HG03469 (cell line): ENCODE measurements at regions not wholly inside any gene's neighbourhood (a gene's known extent, or its start where the extent isn't known, plus 50 kb on each side); places are given as distances from the start of the nearest gene placed in this dataset.
"Not testable (repeated sequence)": the region's sequence is repeated elsewhere in the genome, so short reads cannot be mapped to it uniquely, and the experiment has no call there.

Experiments
- ATAC-seq: cut with Tn5 transposase; IDR thresholded peaks from one replicate; pipeline ENCODE4 v1.9.1; 2021; ENCODE audit warnings: mild to moderate bottlenecking, moderate library complexity, moderate number of reproducible peaks; ENCODE audit not compliant: unreplicated experiment

DNA sequence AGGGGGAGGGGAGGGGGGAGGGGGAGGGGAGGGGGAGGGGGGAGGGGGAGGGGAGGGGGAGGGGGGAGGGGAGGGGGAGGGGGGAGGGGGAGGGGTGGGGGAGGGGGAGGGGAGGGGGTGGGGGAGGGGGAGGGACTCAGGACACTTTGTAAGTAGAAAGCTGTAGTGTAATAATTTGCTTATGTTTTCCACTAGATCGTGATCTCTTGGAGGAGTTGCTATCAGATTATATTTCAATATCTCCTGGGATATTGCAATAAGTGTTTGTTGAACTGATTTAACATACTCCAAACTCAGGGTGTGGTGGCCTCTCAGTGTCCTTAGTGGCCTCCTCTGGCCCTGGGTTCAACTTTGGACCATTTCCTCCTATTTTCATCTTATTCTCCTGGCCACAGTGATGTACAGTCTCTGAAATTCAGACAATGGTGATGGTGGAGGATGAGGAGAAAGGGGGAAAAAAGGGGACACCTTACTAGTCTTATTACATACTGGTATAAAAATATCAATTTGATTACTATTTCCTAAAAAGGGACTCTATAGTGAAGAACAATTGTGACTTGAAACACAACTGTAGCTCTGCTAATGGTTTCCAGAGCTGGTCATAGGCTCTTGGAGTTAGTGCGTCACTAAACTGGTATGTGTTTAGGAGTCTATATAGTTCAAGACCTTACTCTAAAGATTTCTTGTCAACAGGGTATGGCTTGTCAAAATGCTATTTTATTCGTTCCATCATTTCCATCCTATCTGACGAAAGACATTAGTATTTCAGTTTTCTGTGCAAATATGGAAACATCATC is 89.6 kb downstream of the DDX1 start:
- no peak for ATAC-seq

DNA sequence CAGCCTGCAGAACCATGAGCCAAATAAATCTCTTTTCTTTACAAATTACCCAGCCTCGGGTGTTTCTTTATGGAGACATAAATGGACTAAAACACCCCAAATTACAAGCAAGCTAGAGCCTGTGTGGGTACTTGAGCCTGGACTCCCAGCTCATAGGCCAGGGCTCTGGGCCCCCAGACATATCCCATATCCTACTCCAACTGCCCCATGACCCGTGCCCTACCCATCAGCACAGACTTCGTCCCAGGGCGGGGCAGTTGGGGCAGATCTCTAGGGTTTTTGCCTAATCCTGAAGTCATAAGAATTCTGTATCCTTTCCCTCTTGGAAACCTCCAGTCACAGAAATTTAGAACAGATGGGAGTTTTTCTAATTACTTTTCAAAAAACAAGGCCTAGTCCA is 90.7 kb downstream of the DDX1 start:
- ATAC-seq = no peak

DNA sequence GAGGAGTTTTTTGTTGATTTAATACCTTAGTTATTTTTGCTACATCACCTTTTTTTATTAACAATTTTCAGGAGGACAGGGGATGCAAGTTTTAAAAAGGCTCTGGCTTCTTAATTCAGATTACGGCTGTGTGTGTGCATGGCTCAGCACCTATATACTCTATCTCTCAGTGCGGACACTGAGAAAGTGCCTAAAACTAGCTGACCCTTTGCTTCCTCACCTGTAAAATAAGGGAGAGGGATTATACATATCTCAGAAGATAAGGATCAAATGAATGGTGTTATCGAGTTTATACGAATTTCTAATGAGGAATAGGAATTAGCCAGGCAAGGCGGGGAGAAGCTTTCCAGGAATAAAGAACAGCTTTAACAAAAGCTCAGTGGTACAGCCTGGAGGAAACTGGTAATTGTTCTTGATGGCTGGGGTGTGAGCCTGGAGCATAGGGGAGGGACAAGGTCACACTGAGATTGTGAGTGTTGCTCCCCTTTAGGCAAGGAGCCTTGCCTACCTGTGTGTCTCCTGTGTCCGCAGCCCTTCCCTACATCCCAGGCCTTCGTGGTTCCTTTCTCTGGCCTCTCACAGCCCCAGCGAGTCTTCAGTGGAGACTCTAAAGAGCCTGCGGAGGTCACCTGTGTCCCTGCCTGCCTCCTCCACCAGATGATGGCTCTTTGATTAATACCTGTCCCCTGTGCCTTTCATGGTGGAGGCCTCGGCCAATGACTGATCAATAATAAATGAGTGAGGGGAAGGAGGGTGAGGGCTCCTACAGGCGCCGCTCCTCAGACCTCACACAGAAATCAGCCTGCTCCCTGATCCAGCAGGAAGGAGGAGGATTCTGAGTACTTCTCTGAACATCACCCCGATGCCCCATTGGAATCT is 92.7 kb downstream of the DDX1 start:
- no peak for ATAC-seq

DNA sequence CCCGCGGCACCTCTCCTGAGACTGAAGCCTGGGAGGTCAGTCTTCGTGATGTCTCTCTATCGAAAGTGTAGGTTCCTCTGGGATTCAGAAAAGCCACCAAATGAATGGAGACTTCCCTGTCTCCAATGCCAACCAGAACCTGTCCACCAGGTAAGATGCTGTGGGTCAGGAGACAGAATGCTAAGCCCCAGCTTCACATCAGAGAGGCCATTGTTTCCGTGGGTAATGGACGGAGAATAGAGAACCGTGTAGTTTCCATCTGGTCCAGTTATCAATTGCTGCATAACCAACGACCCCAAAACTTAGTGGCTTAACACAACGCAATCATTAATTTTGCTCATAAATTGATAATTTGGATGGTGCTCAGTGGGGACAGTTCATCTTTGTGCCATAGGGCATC is 93.5 kb downstream of the DDX1 start:
- ATAC-seq = no peak

DNA sequence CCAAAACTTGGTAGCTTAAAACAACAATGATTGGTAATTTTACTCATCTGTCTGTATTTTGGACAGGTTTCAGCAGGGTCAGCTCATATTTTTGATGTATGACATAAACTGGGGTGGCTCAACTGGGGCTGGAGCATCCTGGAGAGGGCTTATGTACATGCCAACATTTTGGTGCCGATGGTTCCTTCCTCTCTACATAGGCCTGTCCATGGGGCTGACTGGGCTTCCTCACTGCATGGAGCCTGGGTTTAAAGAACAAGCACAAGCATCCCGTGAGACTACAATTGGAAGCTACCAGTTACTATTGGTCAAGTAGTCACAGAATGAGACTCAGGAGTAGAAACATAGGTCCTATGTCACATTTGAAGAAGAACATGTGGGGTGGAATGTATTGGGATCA is 95.0 kb downstream of the DDX1 start:
- ATAC-seq = no peak

DNA sequence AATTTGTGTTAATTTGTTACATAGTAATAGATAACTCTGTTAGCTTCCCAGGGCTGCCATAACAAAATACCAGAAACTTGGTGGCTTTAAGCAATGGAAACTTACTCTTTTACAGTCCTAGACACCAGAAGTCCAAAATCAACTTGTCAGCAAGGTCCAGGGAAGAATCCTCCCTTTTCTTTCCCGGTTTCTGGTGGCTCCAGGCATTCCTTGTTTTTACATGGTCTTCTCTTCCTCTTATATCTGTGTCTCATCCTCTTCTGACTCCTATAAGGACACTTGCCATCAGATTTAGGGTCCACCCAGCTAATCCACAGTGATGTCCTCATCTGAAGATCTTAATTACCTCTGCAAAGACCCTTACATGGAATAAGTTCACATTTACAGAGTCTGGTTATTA is 95.6 kb downstream of the DDX1 start:
- no peak for ATAC-seq

DNA sequence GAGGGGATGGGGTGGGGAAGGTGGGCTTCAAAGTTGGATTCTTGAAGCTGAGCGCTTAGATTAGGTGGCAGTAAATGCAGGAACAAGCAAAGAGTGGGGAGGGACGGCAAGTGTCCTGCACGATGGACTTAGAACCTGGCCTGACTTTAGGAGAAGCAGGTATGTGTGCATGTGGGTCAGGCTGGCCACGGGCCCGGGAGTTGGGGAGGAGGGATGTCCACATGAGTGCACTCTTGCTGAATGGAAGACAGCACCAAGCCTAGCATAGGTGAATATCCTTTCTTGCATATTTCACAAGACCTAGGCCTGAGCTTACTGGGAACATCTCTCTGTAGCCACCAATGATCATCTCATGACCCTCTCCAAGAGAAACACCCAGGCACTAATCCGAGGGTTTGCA is 96.1 kb downstream of the DDX1 start:
- no peak for ATAC-seq

DNA sequence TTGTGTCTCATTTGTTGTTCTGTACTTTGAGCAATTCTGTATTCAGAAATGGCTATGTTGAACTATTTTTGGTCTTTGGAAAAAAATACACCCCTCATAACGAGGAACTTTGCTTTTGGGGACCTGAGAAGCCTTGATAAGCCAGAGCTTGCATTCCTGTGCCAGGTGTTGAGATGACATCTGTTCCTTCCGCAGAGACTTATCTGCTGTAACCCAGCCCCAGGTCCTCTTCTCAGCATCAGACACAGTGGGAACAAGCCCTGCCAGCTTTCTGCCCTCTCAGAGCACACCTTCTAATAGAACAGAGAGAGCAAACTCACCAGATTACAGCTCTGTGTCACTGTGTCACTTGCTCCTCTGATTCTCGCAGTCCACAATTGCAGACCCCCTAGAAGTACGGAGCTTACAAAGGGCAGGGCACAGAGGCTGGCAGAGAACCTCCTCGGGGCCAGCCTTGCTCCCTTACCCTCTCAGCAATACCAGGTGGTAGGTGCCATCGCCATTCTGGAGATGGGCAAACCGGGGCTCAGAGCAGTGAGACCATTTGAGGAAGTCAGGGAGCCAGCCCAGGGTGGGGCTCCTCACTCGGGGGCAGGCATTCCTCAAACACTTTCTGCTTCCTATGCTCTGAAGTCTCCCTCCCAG is 97.4 kb downstream of the DDX1 start:
- no peak for ATAC-seq

DNA sequence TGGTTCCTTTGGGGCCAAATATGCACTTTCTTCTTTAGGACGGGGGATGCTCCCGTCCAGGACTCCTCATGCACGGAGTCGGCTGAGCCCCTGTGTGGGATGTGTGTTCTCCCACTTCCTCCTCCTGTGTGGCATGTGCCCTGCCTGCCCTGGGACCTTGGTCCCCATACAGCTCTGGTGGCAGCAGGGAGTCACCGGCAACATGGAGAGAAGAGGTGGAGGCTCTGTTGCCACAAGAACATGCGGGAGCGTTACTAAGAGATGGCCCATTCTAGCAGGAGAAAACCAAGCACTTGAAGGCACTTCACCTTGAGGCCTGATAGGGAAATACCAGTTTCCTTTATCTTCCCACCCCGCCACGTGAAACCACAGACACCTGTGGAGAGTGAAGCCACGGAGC is 98.0 kb downstream of the DDX1 start:
- no peak for ATAC-seq

DNA sequence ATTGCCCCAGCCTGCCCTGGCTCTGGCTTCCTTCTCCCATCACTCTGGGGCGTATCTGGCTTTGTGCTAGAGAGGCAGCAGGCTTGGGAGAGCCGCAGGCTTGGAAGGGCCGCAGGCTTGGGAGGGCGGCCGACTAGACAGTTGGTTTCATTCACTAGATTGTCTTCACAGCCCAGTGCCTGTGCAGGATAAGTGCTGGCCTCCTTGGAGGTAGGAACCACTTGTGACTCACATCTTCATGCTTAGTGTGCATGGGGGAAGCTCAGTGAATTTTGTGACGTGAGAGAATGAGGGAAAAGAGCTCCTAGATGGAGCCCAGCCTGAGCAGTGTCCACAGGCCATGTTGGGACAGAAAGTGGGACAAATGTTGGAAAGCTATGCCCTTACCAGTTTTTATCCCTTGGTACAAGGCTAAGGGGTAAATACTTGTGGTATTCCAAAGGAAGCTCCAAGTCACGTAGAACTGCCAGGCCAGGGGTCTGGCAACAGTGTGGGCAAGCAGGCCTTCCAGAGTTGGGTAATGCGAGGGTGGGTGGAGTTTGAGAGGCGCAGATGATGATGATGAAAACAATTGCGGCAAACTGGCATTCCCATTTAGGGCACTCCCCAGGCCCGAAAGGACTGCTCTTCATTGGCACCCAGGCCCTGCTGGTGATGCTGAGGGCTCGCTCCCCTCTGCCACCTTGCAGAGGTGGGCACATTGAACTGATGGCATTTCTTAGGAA is 100.1 kb downstream of the DDX1 start:
- no peak for ATAC-seq

DNA sequence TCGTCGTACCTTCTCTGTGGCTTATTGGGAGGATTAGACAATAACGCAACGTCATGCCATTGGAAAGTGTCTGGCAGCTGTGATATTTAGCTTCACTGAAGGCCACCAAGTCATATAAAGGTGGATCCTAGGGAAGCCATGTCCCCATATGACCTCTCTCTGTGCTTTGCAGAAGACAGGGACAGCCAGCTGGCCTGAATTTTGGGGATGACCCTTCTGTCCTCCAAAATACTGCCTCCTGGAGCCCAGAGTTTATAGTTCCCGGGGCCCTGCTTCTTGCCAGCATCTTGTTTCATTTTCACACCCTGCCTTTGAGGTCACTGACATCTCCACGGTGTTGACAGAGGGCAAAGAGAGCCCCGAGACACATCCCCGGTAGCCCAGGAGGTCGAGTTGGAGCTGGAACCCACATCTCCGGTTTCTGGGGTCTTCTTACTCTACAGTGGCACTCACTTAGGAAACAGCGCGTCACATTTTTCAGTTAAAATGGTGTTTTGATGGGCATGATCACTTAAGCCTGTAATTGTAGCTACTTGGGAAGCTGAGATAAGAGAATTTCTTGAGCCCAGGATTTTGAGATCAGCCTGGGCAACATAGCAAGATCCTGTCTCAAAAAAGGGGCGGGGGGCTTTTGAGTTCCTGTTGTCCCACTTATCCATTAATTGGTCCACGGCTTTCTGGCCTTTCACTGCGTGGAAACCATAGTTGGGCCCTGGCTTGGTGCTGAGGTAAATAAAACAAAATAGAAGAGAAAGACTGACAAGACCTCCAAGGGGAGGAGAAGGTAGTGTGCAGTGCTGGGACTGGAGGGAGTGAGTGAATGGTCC is 101.1 kb downstream of the DDX1 start:
- ATAC-seq = no peak

DNA sequence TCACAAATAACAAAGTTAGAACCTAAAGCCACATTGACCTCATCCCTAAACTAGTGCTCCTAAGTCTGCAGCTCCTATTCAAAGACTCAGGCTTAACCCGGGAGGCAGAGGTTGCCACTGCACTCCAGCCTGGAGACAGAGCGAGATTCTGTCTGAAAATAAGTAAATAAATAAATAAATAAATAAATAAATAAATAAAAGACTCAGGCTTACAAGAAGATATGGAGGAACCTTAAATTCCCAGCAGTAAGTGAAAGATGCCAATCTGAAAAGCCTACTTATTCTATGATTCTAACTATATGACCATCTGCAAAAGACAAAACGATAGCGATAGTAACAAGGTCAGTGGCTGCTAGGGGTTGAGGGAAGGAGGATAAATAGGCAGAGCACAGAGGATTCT is 101.7 kb downstream of the DDX1 start:
- no peak for ATAC-seq

DNA sequence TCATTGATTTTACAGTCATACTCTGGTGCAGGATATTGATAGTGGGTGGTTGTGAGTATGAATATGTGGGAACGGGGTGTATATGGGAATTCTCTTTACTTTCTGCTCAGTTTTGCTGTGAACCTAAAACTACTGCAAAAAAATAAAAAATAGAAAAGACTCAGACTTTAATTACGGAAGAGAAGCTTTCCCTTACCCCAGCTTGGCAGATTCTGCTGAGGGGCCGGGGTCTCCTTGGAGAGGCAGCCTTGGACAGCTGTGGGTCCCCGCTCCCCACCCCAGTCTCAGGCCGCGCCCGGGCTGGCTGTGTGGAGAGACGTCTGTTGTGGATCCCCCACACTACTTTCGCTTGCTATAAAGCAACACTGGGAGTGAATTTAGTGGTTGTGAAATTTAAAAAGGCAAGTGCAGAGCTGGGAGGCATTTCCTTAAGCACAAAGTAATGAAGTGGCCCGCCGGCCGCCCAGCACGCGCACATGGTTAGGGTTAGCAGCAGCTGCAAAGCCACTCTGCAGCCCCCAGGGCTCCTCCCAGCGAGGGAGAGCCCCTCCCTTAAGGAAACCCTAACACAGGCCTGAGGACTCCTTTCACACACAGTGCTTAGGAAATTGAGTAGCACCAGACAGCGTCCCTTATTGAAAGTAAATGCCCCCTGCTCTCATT is 102.4 kb downstream of the DDX1 start:
- ATAC-seq = no peak

DNA sequence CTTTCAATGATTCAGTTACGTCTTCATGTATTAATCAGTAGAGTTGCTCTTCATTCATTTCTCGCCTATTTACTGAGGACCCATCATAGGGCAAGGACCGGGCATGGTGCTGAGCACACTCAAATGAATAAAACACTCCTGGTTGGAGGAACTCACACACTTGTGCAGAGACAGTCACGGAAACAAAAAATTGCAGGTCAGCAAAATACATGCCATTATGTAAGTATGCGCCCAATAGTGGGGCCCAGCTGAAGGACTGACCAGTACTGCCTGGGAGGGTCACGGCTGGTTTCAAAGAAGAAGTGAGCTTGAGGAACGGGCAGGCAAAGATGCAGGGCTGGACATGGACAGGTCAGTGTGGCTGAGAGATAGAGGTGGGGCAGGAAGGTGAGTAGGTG is 102.9 kb downstream of the DDX1 start:
- ATAC-seq = no peak

DNA sequence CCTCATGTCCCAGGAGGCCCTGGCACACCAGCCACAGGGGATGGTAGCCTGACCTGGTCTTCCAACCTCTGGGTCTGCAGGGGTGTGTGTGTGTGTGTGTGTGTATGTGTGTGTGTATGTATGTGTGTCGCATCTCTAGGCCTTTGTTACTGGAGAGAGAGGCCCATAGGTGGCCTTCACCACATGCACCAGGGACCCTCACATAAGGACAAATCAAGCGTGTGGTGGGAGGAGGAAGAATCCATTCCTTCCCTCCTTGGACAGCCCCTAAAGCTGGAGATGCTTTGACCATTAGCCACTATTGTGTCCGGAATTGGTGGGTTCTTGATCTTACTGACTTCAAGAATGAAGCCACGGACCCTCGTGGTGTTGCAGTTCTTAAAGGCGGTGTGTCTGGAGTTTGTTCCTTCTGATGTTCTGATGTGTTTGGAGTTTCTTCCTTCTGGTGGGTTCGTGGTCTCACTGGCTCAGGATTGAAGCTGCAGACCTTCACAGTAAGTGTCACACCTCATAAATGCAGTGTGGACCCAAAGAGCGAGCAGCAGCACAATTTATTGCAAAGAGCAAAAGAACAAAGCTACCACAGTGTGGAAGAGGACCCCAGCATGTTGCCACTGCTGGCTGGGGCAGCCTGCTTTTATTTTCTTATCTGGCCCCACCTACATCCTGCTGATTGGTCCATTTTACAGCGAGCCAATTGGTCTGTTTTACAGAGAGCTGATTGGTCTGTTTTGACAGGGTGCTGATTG is 104.1 kb downstream of the DDX1 start:
- no peak for ATAC-seq

DNA sequence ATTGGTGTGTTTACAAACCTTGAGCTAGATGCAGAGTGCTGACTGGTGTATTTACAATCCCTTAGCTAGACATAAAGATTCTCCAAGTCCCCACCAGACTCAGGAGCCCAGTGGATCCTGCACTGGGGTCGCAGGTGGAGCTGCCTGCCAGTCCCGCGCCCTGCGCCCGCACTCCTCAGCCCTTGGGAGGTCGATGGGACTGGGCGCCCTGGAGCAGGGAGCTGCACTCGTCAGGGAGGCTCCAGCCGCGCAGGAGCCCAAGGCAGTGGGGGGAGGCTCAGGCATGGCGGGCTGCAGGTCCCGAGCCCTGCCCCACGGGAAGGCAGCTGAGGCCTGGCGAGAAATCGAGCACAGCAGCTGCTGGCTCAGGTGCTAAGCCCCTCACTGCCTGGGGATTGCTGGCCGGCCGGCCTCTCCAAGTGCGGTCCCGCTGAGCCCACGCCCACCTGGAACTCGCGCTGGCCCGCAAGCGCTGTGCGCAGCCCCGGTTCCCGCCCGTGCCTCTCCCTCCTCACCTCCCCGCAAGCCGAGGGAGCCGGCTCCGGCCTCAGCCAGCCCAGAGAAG is 105.0 kb downstream of the DDX1 start:
- not testable (repeated sequence) for ATAC-seq

DNA sequence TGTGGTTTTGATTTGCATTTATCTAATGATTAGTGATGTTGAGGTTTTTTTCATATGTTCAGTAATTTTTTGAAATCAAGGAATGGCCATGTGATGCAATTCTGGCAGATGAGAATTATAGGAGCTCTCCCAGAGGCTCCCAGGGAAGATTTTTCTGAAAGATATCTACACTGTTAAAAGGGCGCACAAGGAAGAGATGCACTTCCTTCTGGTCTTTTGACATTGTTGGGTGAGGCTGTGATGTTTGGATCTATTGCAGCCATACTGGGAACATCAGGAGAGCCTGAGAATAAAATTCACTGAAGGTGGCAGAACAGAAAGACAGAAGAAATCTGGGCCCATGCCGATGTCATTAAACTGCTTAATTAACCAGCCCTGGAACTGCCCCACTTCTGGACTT is 108.5 kb downstream of the DDX1 start:
- no peak for ATAC-seq

DNA sequence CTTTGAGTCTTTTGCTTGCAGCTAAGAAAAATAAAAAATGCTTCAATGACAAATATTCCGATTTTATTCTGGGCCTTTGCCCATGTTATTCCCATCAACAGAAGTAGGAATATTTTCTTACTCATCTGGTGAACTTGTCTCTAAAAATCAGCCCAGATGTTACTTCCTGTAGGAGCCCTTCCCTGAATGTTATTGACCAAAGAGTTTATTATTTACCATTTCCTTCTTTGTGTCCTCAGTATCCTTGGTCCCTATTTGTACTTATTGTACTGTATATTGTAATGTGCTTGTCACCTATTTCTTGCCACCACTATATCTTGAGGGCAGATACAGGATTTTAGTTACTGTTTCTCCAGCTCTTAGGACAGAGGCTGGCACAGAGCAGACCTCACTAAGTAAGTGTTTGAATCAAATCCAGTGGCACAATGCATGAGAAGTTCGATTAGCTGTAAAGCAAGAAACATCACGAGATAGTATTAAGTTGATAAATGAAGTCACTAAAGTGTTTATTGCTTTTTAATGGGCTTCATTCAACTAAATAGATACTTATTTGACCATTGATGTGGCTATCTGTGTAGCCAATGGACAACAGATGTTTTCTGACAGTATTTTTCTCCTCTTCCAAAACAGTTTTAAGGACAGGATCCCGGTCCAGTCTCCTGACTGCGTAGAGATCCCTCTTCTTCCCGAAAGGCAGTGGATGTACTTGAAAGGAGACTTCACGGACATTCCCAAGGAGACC is 109.1 kb downstream of the DDX1 start:
- ATAC-seq = no peak
